HL-60 (cell line): ENCODE measurements at regions not wholly inside any gene's neighbourhood (a gene's known extent, or its start where the extent isn't known, plus 50 kb on each side); places are given as distances from the start of the nearest gene placed in this dataset.

ENCODE experiments used
- DNase-seq, 2 experiments: peaks; one replicate each; pipeline ENCODE4 v3.0.0-alpha.2; 2010 to 2020; ENCODE audit warnings: low read depth in 1 of 2, low spot score in 1 of 2
- H3K27ac ChIP-seq: fragments of 250-450 bp; sonication (Bioruptor Pico); replicated peaks from 2 replicates; pipeline ENCODE4 v1.5.1; 2020; ENCODE audit warnings: mild to moderate bottlenecking, moderate library complexity
- H3K27me3 ChIP-seq: fragments of 250-450 bp; sonication (Bioruptor Pico); 2 replicates; pipeline ENCODE4 v1.5.1; 2021; ENCODE audit warnings: mild to moderate bottlenecking, moderate library complexity; ENCODE audit not compliant: insufficient read depth, poor library complexity, severe bottlenecking
- H3K4me3 ChIP-seq: replicated peaks from 2 replicates; pipeline ENCODE4 v1.5.1; 2011; ENCODE audit warnings: mild to moderate bottlenecking, control low read depth, low read length; ENCODE audit not compliant: insufficient read depth
- GABPA ChIP-seq: IDR thresholded peaks from 2 replicates; pipeline ENCODE4 v1.6.1; 2012; ENCODE audit warnings: low read depth
- POLR2AphosphoS5 ChIP-seq: IDR thresholded peaks from 2 replicates; pipeline ENCODE4 v1.6.1; 2012; ENCODE audit warnings: low read depth
- SPI1 ChIP-seq: IDR thresholded peaks from 2 replicates; pipeline ENCODE4 v1.6.1; 2012; ENCODE audit warnings: low read depth, mild to moderate bottlenecking, borderline replicate concordance
- TF ChIP-seq, protein P1 (sequence below): IDR thresholded peaks from one replicate; pipeline ENCODE4 v1.5.1; 2011; ENCODE audit warnings: low read length, control low read depth, inconsistent platforms; ENCODE audit not compliant: insufficient read depth
- TF ChIP-seq, protein P2 (sequence below): IDR thresholded peaks from 2 replicates; pipeline ENCODE4 v1.6.1; 2012; ENCODE audit warnings: low read depth; ENCODE audit not compliant: insufficient replicate concordance

DNA sequence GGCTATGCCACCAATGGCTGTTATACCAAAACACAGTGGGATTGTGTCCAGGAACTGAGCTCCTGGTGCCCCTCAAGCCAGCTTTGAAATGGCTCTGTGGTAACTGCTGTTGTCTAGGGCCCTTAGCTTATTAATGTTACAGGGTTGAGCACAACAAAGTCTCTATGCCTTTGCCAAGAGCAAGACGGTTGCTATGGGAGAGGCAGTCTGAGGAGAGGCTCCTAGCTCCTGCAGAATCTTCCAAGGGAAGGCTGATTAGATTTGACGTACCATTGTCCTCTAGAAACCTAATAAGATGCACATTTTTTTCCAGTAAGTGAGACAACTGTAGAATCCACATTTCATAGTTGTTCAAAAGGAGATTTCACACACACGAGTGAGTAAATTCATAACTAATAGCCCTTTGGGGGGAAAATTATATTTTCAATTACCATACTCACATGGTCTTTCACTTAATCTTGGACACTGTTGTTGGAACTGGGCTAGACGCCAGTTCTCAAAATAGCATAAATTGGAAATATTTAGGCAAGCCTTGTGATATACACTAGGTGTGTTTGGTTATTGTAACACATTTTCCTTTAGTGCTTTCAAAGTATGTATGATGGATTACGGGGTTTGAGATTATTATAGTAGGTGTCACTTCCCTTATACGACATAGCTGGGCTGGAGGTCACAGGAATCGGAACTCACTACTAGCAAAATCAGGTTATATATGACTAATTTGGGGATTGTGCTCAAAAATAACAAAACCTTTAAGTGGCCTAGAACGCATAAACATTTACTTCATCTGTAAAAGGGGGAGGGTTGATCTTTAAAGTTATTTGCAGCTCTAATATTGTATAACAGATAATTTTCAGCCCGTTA is 186.3 kb upstream of the EGFLAM start:
- no peak for TF ChIP-seq GABPA
- TF ChIP-seq, protein P1, sequence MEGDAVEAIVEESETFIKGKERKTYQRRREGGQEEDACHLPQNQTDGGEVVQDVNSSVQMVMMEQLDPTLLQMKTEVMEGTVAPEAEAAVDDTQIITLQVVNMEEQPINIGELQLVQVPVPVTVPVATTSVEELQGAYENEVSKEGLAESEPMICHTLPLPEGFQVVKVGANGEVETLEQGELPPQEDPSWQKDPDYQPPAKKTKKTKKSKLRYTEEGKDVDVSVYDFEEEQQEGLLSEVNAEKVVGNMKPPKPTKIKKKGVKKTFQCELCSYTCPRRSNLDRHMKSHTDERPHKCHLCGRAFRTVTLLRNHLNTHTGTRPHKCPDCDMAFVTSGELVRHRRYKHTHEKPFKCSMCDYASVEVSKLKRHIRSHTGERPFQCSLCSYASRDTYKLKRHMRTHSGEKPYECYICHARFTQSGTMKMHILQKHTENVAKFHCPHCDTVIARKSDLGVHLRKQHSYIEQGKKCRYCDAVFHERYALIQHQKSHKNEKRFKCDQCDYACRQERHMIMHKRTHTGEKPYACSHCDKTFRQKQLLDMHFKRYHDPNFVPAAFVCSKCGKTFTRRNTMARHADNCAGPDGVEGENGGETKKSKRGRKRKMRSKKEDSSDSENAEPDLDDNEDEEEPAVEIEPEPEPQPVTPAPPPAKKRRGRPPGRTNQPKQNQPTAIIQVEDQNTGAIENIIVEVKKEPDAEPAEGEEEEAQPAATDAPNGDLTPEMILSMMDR: no peak
- TF ChIP-seq POLR2AphosphoS5: no peak
- Histone ChIP-seq H3K4me3 (no peak overlapping the region), H3K27ac (no peak overlapping the region), H3K27me3 (no peaks in the 10 kb centered on the region)
- DNase-seq: no peak

DNA sequence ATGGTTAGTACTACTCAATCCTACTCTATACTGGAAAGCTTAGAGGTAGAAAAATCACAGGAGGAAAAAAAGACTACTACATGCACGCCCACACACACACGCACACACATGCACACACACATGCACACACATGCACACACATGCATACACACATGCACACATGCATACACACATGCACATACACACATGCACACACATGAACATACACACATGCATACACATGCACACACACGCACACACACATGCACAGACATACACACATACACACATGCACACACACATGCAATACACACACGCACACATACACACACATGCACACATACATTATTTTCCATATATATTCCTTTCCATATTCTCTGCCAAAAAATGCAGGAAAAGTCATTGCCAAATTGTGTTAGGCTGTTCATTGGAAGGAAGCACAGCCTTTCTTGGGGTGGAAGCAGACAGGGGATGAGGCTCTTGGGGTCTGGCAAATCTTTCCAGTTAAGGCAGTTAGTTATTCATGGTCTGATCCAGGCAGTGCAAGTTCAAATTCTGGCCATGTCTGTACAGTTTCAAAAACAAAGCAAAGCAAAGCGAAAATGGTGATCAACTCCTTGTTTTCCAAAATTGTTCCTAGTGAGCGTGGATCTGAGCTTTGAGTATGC is 187.9 kb upstream of the EGFLAM start:
- TF ChIP-seq SPI1 (no peak), POLR2AphosphoS5 (no peak), GABPA (no peak)
- TF ChIP-seq, protein P1: no peak
- TF ChIP-seq, protein P2, sequence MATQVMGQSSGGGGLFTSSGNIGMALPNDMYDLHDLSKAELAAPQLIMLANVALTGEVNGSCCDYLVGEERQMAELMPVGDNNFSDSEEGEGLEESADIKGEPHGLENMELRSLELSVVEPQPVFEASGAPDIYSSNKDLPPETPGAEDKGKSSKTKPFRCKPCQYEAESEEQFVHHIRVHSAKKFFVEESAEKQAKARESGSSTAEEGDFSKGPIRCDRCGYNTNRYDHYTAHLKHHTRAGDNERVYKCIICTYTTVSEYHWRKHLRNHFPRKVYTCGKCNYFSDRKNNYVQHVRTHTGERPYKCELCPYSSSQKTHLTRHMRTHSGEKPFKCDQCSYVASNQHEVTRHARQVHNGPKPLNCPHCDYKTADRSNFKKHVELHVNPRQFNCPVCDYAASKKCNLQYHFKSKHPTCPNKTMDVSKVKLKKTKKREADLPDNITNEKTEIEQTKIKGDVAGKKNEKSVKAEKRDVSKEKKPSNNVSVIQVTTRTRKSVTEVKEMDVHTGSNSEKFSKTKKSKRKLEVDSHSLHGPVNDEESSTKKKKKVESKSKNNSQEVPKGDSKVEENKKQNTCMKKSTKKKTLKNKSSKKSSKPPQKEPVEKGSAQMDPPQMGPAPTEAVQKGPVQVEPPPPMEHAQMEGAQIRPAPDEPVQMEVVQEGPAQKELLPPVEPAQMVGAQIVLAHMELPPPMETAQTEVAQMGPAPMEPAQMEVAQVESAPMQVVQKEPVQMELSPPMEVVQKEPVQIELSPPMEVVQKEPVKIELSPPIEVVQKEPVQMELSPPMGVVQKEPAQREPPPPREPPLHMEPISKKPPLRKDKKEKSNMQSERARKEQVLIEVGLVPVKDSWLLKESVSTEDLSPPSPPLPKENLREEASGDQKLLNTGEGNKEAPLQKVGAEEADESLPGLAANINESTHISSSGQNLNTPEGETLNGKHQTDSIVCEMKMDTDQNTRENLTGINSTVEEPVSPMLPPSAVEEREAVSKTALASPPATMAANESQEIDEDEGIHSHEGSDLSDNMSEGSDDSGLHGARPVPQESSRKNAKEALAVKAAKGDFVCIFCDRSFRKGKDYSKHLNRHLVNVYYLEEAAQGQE: no peak
- no peak for DNase-seq
- Histone ChIP-seq H3K27me3 (no peaks in the 10 kb centered on the region), H3K4me3 (no peak overlapping the region), H3K27ac (no peak overlapping the region)

DNA sequence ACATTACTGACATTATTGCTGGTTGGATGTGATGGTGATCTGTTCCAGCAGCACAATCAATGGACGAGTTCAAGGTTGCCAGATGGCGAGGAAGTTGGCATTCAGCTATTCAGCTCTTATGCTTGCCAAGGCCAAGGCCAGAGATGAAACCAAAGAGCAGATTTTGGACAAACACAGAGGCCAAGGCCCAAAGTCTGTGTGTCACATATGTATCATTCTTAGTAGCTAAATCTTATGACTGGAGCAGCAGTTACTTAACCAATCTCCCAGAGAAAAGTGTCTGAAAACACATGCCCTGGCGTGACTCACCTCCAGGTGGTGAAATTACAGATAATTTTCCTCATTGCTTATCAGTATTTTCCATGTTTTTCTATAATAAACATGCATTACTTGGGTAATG is 189.0 kb upstream of the EGFLAM start:
- Histone ChIP-seq H3K27me3 (no peaks in the 10 kb centered on the region), H3K4me3 (no peak overlapping the region), H3K27ac (no peak overlapping the region)
- no peak for DNase-seq
- no peak for TF ChIP-seq SPI1

DNA sequence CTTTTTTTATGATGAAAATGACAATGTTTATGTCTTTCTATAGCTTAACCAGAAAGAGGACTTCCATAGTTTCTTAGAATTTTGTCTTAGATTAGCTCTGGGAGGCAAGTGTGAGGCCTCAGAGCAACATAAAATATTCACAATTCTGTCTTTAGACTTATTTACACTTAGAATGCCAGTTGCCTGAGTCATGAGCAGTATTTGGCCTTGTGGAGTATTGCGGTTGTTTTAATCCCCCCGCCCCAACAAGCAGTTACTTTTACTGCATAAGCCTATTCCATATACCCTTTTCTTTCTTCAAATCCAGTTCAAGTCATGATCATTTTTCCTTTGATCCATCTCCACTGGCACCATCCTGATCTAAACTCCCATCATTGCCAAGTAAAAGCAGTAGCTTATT is 198.0 kb upstream of the EGFLAM start:
- no peak overlapping the region for H3K4me3 ChIP-seq
- TF ChIP-seq SPI1 (no peak), POLR2AphosphoS5 (no peak), GABPA (no peak)
- TF ChIP-seq, protein P2: no peak
- TF ChIP-seq, protein P1: no peak
- H3K27ac ChIP-seq: no peak overlapping the region
- H3K27me3 ChIP-seq: no peaks in the 10 kb centered on the region
- no peak for DNase-seq
